DOHH2 (cell line): ENCODE measurements at regions not wholly inside any gene's neighbourhood (a gene's known extent, or its start where the extent isn't known, plus 50 kb on each side); places are given as distances from the start of the nearest gene placed in this dataset.

ENCODE experiments used
- H3F3A ChIP-seq: fragments of 200-600 bp; sonication (generic), shearing (Covaris generic); 2 replicates; pipeline ENCODE4 v1.6.0; 2016; ENCODE audit warnings: antibody characterized with exemption, mild to moderate bottlenecking; ENCODE audit not compliant: control insufficient read depth, insufficient read depth
- H3K27ac ChIP-seq: fragments of 200-600 bp; sonication (generic); 2 replicates; pipeline ENCODE4 v1.5.1; 2014; ENCODE audit warnings: low read depth, mild to moderate bottlenecking, low read length, moderate library complexity
- H3K27me3 ChIP-seq: fragments of 200-600 bp; sonication (generic); 2 replicates; pipeline ENCODE4 v1.6.1; 2014; ENCODE audit warnings: mild to moderate bottlenecking, low read length, mixed read lengths; ENCODE audit not compliant: control insufficient read depth
- H3K36me3 ChIP-seq: fragments of 200-600 bp; sonication (generic); 2 replicates; pipeline ENCODE4 v1.6.1; 2014; ENCODE audit warnings: mild to moderate bottlenecking, low read length, moderate library complexity, mixed read lengths; ENCODE audit not compliant: control insufficient read depth
- H3K4me1 ChIP-seq: fragments of 200-600 bp; sonication (generic); 2 replicates; pipeline ENCODE4 v1.6.1; 2014; ENCODE audit warnings: mild to moderate bottlenecking, low read length, mixed read lengths; ENCODE audit not compliant: control insufficient read depth
- H3K4me2 ChIP-seq: fragments of 200-600 bp; sonication (generic); 2 replicates; pipeline ENCODE4 v1.6.0; 2014; ENCODE audit warnings: mild to moderate bottlenecking, low read length, moderate library complexity
- H3K4me3 ChIP-seq: fragments of 200-600 bp; sonication (generic); 2 replicates; pipeline ENCODE4 v1.5.1; 2014; ENCODE audit warnings: mild to moderate bottlenecking, low read length, mixed read lengths
- H3K79me2 ChIP-seq: fragments of 200-600 bp; sonication (generic); 2 replicates; pipeline ENCODE4 v1.6.1; 2014; ENCODE audit warnings: mild to moderate bottlenecking, low read length, mixed read lengths; ENCODE audit not compliant: control insufficient read depth
- H3K9me2 ChIP-seq: fragments of 200-600 bp; sonication (generic); replicated peaks from 2 replicates; pipeline ENCODE4 v1.6.1; 2014; ENCODE audit warnings: mild to moderate bottlenecking, low read length, mixed read lengths; ENCODE audit not compliant: control insufficient read depth
- H3K9me3 ChIP-seq: fragments of 200-600 bp; sonication (generic); 2 replicates; pipeline ENCODE4 v1.6.1; 2014; ENCODE audit warnings: antibody characterized with exemption, low read length, mixed read lengths; ENCODE audit not compliant: control insufficient read depth, insufficient read depth
- H4K20me1 ChIP-seq: fragments of 200-600 bp; sonication (generic); 2 replicates; pipeline ENCODE4 v1.6.0; 2014; ENCODE audit warnings: low read depth, mild to moderate bottlenecking, antibody characterized with exemption, low read length, moderate library complexity; ENCODE audit not compliant: control insufficient read depth, insufficient read depth
- EZH2phosphoT487 ChIP-seq: fragments of 200-600 bp; sonication (generic); IDR thresholded peaks from 2 replicates; pipeline ENCODE4 v1.6.1; 2017; ENCODE audit warnings: borderline replicate concordance, mild to moderate bottlenecking, antibody characterized with exemption, low read length, moderate library complexity, mixed read lengths
- TF ChIP-seq, protein P1 (sequence below): fragments of 200-600 bp; sonication (generic); IDR thresholded peaks from one replicate; pipeline ENCODE4 v1.5.1; 2014; ENCODE audit warnings: antibody characterized with exemption, mild to moderate bottlenecking, low read depth, low read length; ENCODE audit not compliant: poor library complexity, severe bottlenecking

DNA sequence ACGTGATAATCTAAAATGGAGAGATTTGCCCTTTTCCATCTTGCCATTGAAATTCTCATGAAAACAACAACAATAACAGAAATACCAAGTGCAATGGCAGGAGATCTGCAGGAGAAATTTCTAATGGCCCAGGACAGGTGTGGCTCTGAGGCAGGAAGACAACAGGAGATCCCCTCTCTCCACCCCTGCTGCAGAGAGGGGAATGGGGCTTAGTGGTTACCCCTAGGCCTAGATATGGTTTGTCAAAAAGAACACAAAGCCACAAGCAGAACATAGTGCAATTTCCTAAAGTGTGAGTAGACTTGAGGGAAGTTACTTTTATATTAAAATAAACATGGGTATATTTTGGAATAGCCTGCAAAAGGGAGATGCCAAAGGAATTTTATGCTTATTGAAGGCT is 369.5 kb downstream of the KCNRG start:
- Histone ChIP-seq H3K9me2 (no peaks in the 10 kb centered on the region), H3K79me2 (no peaks in the 10 kb centered on the region), H3K4me3 (no peak overlapping the region), H3K36me3 (no peaks in the 10 kb centered on the region), H3K4me1 (peaks cover 7% of the 10 kb centered on the region; the same call in 1 of the 2 replicates), H4K20me1 (no peaks in the 10 kb centered on the region), H3K27ac (no peak overlapping the region), H3K9me3 (peaks cover 20% of the 10 kb centered on the region), H3K4me2 (no peak overlapping the region), H3F3A (no peaks in the 10 kb centered on the region), H3K27me3 (no peaks in the 10 kb centered on the region)
- TF ChIP-seq, protein P1, sequence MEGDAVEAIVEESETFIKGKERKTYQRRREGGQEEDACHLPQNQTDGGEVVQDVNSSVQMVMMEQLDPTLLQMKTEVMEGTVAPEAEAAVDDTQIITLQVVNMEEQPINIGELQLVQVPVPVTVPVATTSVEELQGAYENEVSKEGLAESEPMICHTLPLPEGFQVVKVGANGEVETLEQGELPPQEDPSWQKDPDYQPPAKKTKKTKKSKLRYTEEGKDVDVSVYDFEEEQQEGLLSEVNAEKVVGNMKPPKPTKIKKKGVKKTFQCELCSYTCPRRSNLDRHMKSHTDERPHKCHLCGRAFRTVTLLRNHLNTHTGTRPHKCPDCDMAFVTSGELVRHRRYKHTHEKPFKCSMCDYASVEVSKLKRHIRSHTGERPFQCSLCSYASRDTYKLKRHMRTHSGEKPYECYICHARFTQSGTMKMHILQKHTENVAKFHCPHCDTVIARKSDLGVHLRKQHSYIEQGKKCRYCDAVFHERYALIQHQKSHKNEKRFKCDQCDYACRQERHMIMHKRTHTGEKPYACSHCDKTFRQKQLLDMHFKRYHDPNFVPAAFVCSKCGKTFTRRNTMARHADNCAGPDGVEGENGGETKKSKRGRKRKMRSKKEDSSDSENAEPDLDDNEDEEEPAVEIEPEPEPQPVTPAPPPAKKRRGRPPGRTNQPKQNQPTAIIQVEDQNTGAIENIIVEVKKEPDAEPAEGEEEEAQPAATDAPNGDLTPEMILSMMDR = no peak
- no peak for TF ChIP-seq EZH2phosphoT487

DNA sequence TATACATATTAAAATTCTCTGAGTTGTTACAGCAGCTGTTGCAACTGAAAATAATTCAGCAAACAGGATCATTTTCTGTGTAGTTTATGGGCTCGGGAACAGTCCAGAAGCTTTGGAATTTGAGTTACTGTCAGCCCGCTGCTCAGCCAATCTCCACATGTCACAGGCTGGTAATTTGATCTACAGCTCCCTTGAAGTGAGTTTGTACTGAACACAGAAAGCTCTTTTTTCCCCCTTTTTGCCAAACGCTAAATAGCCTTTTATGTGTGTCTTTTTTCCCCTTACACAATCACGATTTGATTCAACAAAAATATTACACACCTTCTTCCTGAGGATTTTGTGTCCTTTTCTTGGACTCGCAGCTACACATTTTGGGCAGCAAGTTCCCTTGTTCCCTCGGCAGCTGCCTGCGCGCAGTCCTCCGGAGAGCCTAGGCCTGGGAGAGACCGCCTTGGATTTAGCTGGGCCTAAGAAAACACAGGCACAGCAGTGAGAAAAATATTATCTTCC is 371.4 kb downstream of the KCNRG start:
- no peaks in the 10 kb centered on the region for H3F3A ChIP-seq
- no peaks in the 10 kb centered on the region for H3K27me3 ChIP-seq
- H3K4me2 ChIP-seq = no peak overlapping the region
- no peak overlapping the region for H3K4me3 ChIP-seq
- no peak overlapping the region for H3K27ac ChIP-seq
- H3K9me2 ChIP-seq = no peaks in the 10 kb centered on the region
- no peak for TF ChIP-seq EZH2phosphoT487
- TF ChIP-seq, protein P1 = no peak
- H3K9me3 ChIP-seq = peaks cover 4% of the 10 kb centered on the region; the same call in 1 of the 2 replicates
- no peaks in the 10 kb centered on the region for H3K79me2 ChIP-seq
- peaks cover 7% of the 10 kb centered on the region; the same call in 1 of the 2 replicates for H3K4me1 ChIP-seq
- no peaks in the 10 kb centered on the region for H4K20me1 ChIP-seq
- no peaks in the 10 kb centered on the region for H3K36me3 ChIP-seq

DNA sequence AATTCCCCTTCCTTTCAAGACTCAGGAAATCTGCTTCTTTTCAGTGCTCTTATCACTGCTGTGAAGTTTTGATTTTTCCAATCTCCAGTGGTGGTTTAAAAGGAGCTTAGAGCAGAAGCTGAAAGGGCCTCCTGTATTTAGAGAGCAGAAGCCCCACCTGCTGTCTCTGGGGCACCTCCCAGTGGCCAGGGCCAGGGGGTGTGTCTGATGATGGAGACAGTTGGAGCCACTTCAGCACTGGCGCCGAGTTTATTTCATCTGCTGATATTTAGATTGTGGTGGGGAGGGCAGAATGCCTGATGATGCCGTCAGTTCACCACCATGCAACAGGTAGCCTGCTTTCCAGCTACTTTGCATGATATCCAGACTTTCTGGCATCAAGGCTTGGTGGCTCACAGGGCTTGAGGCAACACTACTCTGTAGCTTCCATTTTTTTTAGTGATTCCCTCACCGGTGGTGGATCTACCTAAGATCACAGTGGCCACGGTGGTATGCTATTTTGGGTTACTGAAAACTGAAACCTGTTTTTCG is 371.9 kb downstream of the KCNRG start:
- no peak overlapping the region for H3K27ac ChIP-seq
- TF ChIP-seq, protein P1 = no peak
- TF ChIP-seq EZH2phosphoT487 = no peak

More for the DNA sequence above, 371.9 kb downstream of the KCNRG start:
- Histone ChIP-seq H3K4me3 (no peak overlapping the region), H3K4me1 (peaks cover 7% of the 10 kb centered on the region; the same call in 1 of the 2 replicates), H3K9me2 (no peaks in the 10 kb centered on the region), H4K20me1 (no peaks in the 10 kb centered on the region), H3K36me3 (no peaks in the 10 kb centered on the region), H3K27me3 (no peaks in the 10 kb centered on the region), H3K4me2 (no peak overlapping the region), H3K79me2 (no peaks in the 10 kb centered on the region), H3K9me3 (peaks cover 3% of the 10 kb centered on the region; the same call in 1 of the 2 replicates), H3F3A (no peaks in the 10 kb centered on the region)
